ENCODE measurements at regions not wholly inside any gene's neighbourhood (a gene's known extent, or its start where the extent isn't known, plus 50 kb on each side); places are given as distances from the start of the nearest gene placed in this dataset.

- TF ChIP-seq, protein P1, sequence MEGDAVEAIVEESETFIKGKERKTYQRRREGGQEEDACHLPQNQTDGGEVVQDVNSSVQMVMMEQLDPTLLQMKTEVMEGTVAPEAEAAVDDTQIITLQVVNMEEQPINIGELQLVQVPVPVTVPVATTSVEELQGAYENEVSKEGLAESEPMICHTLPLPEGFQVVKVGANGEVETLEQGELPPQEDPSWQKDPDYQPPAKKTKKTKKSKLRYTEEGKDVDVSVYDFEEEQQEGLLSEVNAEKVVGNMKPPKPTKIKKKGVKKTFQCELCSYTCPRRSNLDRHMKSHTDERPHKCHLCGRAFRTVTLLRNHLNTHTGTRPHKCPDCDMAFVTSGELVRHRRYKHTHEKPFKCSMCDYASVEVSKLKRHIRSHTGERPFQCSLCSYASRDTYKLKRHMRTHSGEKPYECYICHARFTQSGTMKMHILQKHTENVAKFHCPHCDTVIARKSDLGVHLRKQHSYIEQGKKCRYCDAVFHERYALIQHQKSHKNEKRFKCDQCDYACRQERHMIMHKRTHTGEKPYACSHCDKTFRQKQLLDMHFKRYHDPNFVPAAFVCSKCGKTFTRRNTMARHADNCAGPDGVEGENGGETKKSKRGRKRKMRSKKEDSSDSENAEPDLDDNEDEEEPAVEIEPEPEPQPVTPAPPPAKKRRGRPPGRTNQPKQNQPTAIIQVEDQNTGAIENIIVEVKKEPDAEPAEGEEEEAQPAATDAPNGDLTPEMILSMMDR (IDR thresholded peaks at IDR 0.05; ENCODE audit: low read depth, low read length), result no peak
- TF ChIP-seq EZH2phosphoT487 (IDR thresholded peaks at IDR 0.05; ENCODE audit: low read depth), result no peak
Observed at GRCh38 chr12:69027411-69027881, 94.5 kb upstream of the CPM start.

All from OCI-LY3 (cell line).